HG03439 (cell line): ENCODE measurements at regions not wholly inside any gene's neighbourhood (a gene's known extent, or its start where the extent isn't known, plus 50 kb on each side); places are given as distances from the start of the nearest gene placed in this dataset.

Source experiments
- ATAC-seq: cut with Tn5 transposase; IDR thresholded peaks from one replicate; pipeline ENCODE4 v1.9.1; 2021; ENCODE audit warnings: mild to moderate bottlenecking, moderate library complexity; ENCODE audit not compliant: unreplicated experiment

GRCh38 chr15:47513471-47513870 is 203.8 kb upstream of the SEMA6D start:
- ATAC-seq: no peak

GRCh38 chr15:47514200-47514652 is 203.1 kb upstream of the SEMA6D start:
- ATAC-seq: no peak

- ATAC-seq: no peak
These were observed 200.7 kb upstream of the SEMA6D start for GRCh38 chr15:47516558-47516957.

GRCh38 chr15:47516972-47517371 is 200.3 kb upstream of the SEMA6D start:
- no peak for ATAC-seq

GRCh38 chr15:47517737-47518136 is 199.6 kb upstream of the SEMA6D start:
- ATAC-seq: no peak

GRCh38 chr15:47523681-47524475 is 193.4 kb upstream of the SEMA6D start:
- no peak for ATAC-seq

- no peak for ATAC-seq
These were observed 188.1 kb upstream of the SEMA6D start for GRCh38 chr15:47529241-47529640.

GRCh38 chr15:47534673-47535072 is 182.6 kb upstream of the SEMA6D start:
- ATAC-seq: no peak

- ATAC-seq: no peak
These were observed 175.7 kb upstream of the SEMA6D start for GRCh38 chr15:47541562-47541961.

- no peak for ATAC-seq
These were observed 174.9 kb upstream of the SEMA6D start for GRCh38 chr15:47542312-47542989.

- no peak for ATAC-seq
These were observed 169.1 kb upstream of the SEMA6D start for GRCh38 chr15:47548231-47548630.

- no peak for ATAC-seq
These were observed 168.3 kb upstream of the SEMA6D start for GRCh38 chr15:47548986-47549385.

- no peak for ATAC-seq
These were observed 166.2 kb upstream of the SEMA6D start for GRCh38 chr15:47551079-47551478.

GRCh38 chr15:47551546-47551945 is 165.8 kb upstream of the SEMA6D start:
- no peak for ATAC-seq

GRCh38 chr15:47552978-47553608 is 164.2 kb upstream of the SEMA6D start:
- ATAC-seq: no peak

GRCh38 chr15:47553947-47554346 is 163.4 kb upstream of the SEMA6D start:
- no peak for ATAC-seq

- ATAC-seq: no peak
These were observed 156.2 kb upstream of the SEMA6D start for GRCh38 chr15:47561102-47561501.

GRCh38 chr15:47565949-47566348 is 151.4 kb upstream of the SEMA6D start:
- no peak for ATAC-seq

- no peak for ATAC-seq
These were observed 150.7 kb upstream of the SEMA6D start for GRCh38 chr15:47566610-47567009.

- no peak for ATAC-seq
These were observed 149.3 kb upstream of the SEMA6D start for GRCh38 chr15:47568030-47568429.

GRCh38 chr15:47570044-47570443 is 147.3 kb upstream of the SEMA6D start:
- no peak for ATAC-seq

GRCh38 chr15:47570451-47570850 is 146.9 kb upstream of the SEMA6D start:
- no peak for ATAC-seq
